GM20000 (cell line): ENCODE measurements at regions not wholly inside any gene's neighbourhood (a gene's known extent, or its start where the extent isn't known, plus 50 kb on each side); places are given as distances from the start of the nearest gene placed in this dataset.

Source experiments
- DNase-seq: peaks from one replicate; pipeline ENCODE4 v3.0.0; 2012; ENCODE audit warnings: low spot score
- CTCF ChIP-seq: IDR thresholded peaks from 2 replicates; pipeline ENCODE4 v1.5.1; 2012; ENCODE audit warnings: mild to moderate bottlenecking, control low read depth; ENCODE audit errors: extremely low read depth, missing control alignments

DNA sequence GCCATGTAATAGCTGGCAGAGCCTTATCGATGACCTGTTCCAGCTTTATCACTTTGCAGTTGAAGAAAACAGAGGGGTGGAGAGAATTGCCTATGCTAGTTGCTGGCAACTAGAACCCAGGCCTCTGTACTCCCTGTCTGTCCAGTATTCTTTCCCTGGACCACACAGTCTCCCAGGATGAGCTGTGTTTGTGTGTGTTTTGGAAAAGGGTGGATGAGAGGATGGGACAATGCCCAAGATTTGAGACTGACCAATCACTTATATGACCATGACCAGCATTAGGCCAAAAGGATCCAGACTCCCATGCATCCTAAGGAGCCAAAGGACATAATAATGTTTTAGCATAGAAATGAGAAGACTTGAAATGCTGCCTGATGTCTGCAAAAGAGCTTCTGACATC is 102.6 kb downstream of the CD200R1L start:
- DNase-seq: no peak

DNA sequence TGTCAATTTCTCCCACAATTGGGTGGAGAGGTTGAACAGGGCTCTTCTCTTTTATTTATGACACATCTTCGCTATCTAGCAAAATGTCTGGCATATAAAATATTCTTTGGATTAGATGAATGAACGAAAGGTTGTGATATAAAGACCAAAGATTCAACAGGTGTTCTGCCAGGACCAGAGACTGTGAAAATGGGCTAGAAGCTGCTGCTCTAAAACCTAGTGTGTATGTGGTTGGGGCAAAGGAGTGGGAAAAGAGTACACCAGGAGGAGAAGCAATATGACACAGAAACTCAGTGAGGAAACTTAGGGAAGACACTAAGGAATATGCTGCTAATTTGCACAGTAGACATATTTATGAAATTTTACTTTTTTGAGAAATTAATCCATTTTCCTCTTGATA is 102.0 kb upstream of the CCDC80 start:
- DNase-seq: no peak
- no peak for TF ChIP-seq CTCF

More for the DNA sequence above, 102.6 kb downstream of the CD200R1L start:
- no peak for TF ChIP-seq CTCF

GRCh38 chr3:112741983-112742382 is 101.0 kb upstream of the CCDC80 start:
- DNase-seq: no peak
- TF ChIP-seq CTCF: no peak

GRCh38 chr3:112740835-112741234 is 99.9 kb upstream of the CCDC80 start:
- no peak for TF ChIP-seq CTCF
- no peak for DNase-seq

DNA sequence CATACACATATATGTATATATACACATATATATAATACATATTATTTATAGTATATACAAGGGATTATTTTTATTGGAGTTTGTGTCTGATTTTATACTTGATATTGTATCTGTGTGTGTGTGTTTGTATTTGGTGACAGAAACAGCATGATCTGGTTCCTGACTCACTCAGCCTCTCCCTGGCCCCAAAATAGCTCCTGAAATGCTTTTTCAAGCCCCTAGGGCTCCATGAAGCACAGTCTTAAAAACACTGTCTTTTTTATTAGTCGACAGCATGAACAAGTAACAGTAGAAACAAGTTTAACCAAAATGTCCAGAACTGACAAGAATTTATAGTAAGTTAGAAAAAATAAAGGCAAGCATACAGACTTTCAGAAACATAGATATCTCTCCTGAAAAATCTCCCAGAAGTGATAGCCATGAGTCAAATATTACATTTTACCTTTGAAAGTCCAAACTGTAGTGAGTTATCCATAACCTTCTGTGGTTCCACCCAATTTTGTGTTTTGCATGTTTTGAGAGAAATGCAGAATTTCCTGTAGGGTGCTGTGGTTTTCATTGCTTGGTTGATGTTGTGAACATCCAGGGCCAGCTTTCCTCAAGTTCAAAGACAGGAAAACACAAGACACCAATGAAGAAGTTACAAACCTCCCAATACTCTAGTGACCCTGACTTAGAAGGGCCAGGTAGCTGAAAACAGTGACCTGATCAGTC is 98.5 kb upstream of the CCDC80 start:
- no peak for DNase-seq
- TF ChIP-seq CTCF: no peak

GRCh38 chr3:112738366-112738765 is 97.4 kb upstream of the CCDC80 start:
- DNase-seq: no peak
- TF ChIP-seq CTCF: no peak

DNA sequence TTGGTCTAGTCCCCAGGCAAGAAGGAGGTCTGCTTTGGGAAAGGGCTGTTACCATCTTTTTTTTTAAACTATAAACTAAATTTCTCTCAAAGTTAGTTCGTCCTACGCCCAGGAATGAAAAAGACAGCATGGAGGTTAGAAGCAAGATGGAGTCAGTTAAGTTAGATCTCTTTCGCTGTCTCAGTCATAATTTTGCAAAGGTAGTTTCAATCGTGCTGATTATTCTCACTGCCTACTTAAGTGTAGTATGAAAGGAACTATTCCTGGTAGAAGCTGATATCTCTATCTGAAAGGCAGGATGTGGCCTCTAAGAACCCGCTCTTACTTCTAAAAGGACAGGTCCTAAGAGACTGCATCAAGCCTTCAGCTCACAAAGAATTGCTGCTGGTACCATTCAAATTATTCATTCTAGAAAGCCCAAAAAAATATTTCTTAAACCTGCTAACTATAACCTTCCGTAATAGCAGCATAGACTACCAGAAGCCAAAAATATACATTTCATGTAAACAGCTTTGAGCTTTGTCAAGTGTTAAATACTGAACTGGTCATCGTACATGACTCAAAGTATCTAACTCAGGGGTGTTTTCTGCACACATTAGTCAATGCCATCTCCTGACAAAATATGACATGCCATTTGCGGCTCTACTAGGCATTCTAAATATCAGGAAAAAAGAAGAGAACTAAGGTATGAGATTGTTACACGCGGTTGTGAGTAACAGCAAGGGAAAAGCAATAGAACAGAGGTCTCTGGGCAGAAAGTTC is 96.0 kb upstream of the CCDC80 start:
- TF ChIP-seq CTCF: no peak
- DNase-seq: no peak
